ENCODE measurements at regions not wholly inside any gene's neighbourhood (a gene's known extent, or its start where the extent isn't known, plus 50 kb on each side); places are given as distances from the start of the nearest gene placed in this dataset.
"Not testable (repeated sequence)": the region's sequence is repeated elsewhere in the genome, so short reads cannot be mapped to it uniquely, and the experiment has no call there.

DNA sequence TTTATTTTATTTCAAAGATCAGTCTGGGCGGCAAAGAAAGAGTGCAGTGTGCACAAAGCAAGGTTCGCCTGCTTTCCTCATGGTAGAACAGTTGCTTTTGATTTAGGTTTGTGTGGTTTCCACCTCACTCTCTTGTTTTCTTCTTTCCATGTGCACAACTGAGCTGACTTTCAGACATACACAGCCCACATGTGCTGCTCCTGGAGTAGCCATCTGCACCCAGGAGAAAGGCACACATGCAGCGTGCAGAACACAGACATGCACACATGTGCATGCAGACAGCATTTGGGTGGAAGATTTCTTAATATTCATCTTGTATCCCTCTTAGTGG, 302.1 kb downstream of the FZD1 start:
- no peak for DNase-seq (ENCODE audit: low read depth)

DNA sequence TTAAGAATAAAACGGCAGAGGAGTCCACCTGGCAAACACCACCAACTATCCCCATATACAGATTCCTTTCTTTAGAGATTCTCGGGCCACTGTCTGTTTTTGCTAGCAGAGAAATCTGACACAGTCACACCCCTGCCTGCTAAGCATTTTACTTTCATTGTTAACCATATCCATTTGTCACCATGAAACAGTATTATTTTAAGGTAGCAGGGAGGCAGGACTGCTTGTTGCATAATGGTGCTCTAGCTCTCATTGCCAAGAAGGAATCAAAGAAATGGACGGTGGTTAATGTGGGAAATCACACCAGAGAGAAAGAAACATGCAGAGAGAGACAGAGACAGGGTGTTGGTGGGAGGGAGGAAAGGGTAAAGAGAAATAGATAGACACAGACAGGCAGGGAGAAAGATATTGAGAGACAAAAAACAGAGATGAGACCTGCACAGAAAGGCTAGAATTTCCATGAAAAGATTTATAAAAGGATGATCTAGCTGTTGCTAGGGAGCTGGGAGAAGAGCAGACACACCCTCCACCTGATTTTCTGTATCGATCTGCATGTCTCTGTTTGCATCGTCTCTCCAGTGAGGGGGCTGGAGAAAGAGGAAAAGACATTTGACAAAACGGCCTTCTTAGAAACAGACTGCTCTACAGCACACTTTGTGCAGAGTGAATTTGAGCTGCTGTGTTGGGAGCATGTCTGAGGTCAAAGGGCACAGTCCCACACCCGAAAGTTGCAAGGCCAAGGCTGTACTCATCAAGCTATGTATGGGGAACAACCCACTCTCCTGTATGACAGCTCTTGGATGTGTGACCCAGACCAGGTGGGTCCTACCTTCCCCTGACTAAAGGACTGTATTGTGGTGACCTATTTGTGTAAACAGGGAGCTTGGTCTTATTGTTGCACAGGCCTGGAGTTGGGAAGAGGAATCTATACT, 303.1 kb downstream of the FZD1 start:
- DNase-seq (ENCODE audit: low read depth) = no peak

DNA sequence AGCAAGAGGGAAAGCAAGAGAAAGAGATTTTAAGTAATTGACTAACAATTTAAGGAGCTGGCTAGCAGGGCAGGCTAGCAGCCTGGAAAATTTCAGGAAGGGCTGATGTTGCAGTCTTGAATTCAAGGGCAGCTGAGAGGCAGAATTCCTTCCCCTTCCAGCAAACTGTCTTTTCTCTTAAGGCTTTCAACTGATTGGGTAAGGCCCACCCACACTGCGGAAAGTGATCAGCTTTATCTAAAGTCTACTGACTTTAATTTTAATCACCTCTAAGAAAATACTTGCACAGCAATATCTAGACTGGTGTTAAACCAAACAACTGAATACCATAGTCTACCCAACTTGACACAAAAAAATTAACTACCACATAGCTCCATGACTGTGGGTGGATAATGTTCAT, 303.9 kb downstream of the FZD1 start:
- no peak for DNase-seq (ENCODE audit: low read depth)

DNA sequence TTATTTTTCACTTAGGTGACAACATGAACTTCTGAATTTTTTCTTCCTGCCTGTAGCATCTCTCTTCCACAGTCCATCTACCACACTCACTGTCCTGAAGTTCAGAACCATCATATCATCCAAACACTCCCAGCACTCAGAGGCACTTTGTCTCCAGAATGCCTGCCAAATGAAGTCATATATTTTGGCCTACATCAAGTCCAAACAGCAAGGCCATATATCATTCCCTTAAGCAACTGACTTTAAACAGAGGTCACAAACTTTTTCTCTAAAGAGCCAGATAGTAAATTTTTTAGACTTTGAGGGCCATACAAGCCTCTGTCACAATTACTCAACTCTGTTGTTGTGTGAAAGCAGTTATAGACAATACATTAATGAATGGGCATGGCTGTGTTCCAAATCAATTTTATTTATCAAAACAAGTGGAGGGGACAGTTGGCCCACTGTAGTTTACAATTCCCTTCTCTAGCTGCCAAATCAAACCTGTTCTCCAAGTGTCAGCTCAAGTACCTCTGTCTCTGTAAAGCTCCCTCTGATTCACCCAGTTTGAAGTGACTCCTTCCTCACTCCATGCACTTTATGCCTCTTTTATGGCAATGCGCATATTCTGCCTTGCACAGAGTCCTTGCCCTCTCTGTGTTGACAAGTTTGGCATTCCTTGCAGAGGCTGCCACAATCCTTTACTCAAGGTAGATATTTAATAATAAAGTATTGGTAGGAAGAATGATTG, 305.7 kb downstream of the FZD1 start:
- DNase-seq (ENCODE audit: low read depth) = no peak

DNA sequence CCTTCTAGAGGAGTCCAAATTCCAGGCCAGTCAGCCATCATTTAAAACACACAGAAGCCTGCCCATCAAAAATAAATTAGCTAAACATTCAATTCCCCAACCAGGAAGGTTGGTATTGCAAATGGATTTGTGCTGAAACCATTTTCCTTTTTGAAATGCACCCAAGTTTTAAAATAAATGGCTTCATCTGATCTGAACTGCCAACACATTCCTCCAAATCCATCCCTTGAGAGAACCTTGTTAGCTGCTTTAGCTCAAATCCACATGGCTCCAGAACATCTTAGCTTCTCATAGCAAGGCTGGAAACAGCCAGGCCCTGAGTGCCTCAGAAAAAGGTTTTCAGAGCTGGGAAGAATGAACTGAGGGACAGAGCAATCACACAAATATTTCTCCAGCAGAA, 306.3 kb downstream of the FZD1 start:
- no peak for DNase-seq (ENCODE audit: low read depth)

DNA sequence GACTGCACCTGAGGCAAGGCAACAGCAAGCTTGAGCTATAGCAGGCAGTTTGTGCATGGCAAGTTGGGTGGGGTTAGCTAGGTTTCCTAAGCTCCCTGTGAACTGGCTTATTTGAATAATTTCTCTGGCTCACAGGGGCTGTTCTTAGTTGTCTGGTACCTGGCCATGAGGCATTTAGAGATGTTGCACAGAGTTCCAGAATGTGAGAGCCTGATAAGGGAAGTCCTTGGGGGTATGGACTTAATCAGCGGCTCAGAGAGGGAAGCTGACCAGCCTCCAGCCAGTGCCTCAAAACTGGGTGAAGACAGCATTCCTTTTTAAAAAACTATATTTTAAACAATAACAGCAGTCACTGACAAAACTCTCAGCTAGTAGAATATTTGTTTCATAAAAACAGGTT, 307.4 kb downstream of the FZD1 start:
- no peak for DNase-seq (ENCODE audit: low read depth)

DNA sequence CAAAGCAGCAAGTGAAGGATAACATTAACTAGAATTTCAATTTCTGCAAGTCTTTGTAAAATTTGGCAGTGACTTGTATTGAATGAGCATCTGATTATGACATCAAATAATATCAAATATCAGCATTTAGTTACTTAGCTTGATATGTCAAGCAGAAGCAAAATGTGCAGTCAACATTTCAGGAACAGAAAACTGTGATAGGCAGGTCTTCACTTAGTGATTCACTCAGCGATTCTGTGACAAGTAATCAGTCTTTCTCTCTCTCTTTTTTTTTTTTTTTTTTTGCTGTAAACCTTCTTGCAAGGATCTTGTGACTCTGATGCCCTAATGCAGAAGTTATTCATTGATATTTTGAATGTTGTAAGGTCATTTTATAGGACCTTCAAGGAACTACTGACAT, 307.1 kb downstream of the MTERF1 start:
- DNase-seq (ENCODE audit: low read depth) = no peak

DNA sequence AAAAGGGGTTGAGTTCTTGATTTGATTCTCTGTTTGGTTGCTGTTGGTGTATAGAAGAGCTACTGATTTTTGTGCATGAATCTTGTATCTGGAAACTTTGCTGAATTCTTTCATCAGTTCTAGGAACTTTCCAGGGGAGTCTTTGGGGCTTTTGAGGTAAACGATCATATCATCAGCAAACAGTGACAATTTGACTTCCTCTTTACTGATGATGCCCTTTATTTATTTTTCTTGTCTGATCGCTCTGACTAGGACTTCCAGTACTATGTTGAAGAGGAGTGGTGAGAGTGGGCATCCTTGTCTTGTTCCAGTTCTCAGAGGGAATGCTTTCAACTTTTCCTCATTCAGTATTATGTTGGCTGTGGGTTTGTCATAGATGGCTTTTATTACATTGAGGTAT, 304.0 kb downstream of the MTERF1 start:
- not testable (repeated sequence) for DNase-seq (ENCODE audit: low read depth)

DNA sequence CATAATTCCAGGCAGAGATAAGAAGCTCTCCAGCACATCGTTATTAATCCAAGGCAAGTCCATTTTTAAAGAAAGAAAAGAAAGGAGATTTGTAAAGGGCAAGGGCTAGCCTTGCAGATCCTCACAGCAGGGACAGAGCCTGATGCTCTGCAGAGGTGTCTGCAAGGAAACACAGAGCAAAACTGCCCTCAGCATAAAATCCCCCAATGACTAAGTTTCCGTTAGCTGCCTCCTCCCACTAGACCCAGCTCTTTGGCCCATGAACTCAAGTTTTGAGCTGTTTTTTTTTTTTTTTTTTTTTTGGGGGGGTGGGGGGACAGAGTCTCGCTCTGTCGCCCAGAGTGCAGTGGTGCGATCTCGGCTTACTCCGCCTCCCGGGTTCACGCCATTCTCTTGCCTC, 300.7 kb downstream of the MTERF1 start:
- DNase-seq (ENCODE audit: low read depth) = no peak

DNA sequence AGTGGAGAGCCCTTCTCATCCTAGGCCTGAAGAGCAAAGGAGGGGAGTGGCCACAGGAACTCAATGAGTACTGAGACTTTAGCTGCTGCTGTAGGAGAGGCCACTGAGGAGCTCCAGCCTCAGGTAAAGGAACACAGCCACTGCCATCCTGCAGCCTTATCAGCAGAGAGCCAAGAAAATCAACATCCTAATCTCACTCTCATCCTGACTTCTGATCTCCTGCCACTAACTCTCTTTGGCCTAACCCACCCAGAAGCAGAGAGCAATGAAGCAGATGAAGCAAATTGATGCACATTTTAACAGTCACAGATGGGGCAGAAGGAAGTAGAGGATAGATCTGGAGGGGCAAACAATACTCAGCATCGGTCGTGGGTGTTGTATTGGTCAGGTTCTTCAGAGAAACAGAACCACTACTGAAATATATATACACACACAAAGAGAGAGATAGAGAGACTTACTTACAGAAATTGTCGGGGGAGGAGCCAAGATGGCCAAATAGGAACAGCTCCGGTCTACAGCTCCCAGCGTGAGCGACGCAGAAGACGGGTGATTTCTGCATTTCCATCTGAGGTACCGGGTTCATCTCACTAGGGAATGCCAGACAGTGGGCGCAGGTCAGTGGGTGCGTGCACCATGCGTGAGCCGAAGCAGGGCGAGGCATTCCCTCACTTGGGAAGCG, 297.6 kb downstream of the MTERF1 start:
- DNase-seq (ENCODE audit: low read depth) = no peak

DNA sequence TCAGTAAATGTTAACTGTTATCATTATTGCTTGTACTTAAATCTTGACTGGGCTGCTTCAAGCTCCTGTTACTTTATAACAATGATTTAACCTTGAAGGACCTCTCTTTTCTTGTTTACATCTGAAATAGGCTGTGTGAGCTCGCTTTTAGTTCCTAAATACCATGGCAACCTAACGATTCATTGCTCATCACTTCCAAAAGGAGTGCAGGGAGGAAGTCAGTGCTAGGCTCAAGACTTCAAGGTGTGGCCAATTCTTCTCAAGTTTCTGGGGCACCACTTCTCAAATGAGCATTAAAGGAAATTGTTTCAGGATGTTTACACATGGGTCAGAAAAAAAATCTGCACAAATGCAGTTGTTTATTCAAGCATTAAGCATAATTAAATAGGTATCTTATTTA, 284.2 kb downstream of the MTERF1 start:
- DNase-seq (ENCODE audit: low read depth) = no peak

DNA sequence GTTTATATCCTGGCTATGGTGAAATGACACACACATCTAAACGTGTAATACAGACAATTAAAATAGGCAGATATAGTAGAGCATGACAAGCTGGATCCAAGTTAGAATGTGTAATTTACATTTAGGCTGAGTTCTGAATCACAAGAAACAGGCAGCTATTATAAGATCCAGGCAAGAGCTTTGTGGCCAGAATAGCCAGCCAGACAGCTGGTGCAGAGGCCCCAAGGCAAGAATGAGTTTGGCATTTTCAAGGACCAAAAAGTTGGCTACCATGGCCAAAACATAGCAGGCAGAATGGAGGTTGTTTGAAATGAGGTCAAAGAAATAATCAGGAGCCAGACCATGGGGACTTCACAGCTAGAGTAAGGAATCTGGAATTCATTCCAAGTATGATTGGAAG, 281.7 kb downstream of the MTERF1 start:
- no peak for DNase-seq (ENCODE audit: low read depth)

DNA sequence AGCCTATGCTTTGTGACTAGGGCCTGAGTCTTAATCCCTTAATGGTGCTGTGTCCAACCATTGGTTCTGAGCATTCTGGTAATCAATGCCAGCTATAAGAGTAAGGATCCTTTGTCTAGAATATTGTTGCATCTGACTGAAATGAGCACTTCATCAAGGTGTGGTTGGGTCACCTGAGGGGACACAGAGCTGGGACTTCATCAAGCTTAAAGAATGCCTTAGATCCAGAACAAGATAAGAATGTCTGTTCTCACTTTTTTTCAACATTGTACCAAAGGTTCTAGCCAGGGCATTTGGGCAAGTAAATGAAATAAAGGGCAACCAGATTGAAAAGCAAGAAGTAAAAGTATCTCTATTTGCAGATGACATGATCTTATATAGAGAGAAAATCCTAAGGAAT, 280.4 kb downstream of the MTERF1 start:
- DNase-seq (ENCODE audit: low read depth) = no peak

DNA sequence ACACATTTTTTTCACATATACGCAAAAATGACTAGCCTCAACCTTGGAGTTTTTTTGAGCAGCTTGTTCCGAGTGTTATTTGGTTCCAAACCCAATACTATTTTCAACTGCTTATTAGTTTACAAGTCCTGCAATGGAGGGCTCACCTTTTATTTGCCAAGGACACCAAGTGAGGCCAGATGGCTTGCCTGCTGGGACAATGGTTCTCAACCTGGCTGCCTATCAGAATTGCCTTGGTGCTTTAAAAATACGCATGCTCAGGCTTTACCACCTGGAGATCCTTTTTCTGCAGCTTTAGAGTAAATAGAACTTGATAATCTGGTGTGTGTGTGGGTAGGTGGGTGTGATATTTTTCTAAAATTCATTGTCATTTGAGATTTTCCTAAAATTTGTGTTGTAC, 276.8 kb downstream of the MTERF1 start:
- DNase-seq (ENCODE audit: low read depth) = no peak

DNA sequence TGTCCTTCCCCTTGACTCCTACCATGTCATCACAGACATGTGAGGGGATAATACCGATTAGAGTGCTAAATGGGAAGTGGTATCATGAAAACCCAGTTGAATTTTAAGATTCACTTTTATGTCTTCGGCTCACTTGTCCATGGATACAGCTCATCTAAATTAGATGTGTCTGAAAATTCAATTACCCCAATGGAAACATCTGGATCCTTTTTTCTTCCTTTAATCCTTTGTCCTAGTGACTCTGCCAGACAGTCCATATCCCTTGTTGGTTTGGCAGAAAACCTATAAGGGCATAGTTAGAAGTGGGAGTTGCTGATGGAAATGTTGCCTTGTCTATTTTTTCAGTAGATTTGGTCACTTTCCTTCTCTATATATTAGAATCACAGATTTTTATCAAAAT, 271.9 kb downstream of the MTERF1 start:
- no peak for DNase-seq (ENCODE audit: low read depth)

DNA sequence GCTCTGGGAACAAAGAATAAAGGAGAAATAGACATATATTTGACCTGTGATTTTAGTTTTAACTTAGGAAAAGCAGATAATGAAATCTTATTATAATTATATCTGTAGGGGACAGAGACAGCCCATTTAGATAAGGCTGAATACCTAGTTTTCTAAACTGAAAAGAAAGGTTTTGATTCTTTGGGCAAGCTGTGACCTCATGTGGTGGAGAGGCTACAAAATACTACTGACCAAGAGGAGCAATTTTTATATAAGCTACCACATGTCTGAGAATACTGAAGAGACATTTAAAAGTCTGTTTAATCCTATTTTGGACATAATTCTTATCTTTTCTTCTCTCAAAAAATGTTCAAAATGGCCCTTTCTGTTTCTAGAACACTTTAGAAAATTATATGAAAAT, 271.0 kb downstream of the MTERF1 start:
- DNase-seq (ENCODE audit: low read depth) = no peak

DNA sequence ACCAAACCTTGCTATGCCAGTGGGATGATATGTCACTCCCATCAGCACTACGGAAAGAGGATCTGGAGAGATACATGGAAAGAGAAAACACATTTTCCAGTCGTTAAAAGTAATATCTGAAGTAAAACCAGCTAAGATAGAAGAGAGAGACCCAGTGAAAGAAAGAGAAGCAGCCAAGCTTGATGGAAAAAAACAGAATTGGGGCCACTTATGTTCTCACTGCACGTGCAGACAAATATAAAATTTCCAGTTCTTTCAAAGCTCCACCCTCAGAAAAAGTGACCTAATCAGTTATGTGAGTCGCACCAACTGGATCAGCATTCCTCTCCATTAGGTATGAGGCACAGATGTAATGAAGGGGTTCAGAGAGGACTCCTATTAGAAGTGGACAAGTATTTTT, 266.1 kb downstream of the MTERF1 start:
- DNase-seq (ENCODE audit: low read depth) = no peak

DNA sequence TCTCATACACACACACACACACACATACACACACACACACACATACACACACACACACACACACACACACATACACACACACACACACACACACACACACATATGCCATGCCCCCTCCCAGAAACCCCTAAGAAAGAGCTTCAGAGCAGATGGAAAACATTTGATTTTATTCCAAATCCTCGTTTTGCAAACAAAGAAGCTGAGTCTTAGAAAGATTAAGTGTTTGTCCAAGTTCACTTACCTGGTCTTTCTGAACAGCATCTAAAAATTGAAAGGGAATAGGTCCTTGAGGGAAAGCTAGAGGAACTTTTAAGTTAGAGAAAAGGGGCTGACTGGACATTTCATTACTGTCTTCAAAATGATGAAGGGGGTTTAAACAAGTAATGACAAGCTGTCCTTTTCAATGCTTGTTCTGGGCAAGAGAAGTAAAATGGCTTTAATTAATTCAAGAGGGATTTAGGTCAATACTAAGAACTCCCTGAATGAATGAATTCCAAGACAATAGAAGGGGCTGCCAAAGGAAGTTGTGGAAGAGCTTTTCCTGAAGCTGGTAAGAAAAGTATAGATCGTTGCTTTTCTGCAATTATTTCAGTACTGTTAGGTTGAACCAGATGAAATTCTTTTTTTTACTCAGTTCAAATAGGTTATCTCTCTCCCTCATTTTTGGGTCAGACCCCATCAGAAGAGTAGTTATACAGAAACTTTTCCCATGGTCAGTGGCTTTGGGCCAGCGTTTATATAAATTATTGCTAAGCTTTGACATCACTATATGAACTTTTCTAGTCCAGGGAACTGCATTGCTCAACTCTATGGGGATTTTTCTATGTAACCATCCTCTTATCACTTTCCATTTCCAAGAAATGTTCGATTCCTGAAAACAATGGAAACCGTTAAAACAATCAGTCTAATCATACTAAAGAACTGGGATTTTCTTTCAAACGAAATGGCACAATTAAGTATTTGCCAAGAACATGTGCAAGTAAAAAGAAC, 261.4 kb downstream of the MTERF1 start:
- no peak for DNase-seq (ENCODE audit: low read depth)

DNA sequence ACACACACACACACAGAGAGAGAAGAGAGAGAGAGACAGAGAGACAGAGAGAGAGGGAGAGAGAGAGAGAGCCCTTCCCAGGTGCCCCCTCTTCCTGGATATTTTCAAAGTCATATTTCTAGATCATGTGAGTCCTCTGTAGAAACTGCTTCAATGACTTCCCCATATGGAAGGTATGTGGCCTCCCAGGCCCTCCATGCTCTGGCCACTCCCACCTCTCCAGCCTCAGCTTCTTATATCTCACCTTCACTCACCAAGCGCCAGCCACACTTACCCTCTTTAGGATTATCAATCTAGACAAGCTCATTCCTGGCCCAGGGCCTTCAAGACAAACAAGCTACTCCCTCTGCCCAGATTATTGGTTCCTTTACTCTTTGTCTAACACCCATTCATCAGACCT, 259.7 kb downstream of the MTERF1 start:
- DNase-seq (ENCODE audit: low read depth) = no peak

DNA sequence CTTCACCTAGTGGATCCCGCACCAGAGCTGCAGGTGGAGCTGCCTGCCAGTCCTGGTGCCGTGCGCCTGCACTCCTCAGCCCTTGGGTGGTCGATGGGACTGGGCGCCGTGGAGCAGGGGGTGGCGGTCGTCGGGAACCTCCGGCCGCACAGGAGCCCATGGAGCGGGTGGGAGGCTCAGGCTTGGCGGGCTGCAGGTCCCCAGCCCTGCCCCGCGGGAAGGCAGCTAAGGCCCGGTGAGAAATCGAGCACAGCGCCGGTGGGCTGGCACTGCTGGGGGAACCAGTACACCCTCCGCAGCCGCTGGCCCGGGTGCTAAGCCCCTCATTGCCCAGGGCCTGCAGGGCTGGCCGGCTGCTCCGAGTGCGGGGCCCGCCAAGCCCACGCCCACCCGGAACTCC, 253.2 kb downstream of the MTERF1 start:
- DNase-seq (ENCODE audit: low read depth) = not testable (repeated sequence)

DNA sequence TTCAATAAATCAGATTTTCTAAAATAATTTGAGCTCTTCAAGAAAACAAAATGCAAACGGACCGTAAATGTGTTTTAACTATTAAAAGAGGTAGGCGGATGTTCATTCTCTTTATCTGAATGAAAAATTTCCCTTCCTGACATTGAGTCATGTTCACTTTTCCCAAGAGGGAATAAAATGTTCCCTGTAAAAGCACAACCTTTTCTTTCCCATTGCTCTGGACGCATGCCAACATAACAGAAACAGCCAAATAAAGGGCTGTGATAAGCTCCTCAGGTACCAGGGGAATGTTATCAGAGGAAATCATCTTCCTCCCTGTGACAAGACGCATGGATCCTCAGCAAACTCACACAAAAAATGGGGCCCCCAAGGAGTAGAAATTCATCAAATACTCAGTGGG, 251.8 kb downstream of the MTERF1 start:
- no peak for DNase-seq (ENCODE audit: low read depth)
